ENCODE measurements at regions not wholly inside any gene's neighbourhood (a gene's known extent, or its start where the extent isn't known, plus 50 kb on each side); places are given as distances from the start of the nearest gene placed in this dataset.

GRCh38 chr16:87040169-87041117, 276.7 kb downstream of the C16orf95 start:
- no peak for DNase-seq
- ATAC-seq = no peak
- H3K36me3 ChIP-seq = no peaks in the 10 kb centered on the region
- no peaks in the 10 kb centered on the region for H3K9me3 ChIP-seq
- intact Hi-C loops (cut with DNase I) = no loop called here
- TF ChIP-seq, protein P1, sequence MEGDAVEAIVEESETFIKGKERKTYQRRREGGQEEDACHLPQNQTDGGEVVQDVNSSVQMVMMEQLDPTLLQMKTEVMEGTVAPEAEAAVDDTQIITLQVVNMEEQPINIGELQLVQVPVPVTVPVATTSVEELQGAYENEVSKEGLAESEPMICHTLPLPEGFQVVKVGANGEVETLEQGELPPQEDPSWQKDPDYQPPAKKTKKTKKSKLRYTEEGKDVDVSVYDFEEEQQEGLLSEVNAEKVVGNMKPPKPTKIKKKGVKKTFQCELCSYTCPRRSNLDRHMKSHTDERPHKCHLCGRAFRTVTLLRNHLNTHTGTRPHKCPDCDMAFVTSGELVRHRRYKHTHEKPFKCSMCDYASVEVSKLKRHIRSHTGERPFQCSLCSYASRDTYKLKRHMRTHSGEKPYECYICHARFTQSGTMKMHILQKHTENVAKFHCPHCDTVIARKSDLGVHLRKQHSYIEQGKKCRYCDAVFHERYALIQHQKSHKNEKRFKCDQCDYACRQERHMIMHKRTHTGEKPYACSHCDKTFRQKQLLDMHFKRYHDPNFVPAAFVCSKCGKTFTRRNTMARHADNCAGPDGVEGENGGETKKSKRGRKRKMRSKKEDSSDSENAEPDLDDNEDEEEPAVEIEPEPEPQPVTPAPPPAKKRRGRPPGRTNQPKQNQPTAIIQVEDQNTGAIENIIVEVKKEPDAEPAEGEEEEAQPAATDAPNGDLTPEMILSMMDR (IDR thresholded peaks at IDR 0.05) = no peak
- H3K27ac ChIP-seq = no peak overlapping the region
- H3K4me1 ChIP-seq = peaks cover 9% of the 10 kb centered on the region
- no peak overlapping the region for H3K4me3 ChIP-seq
- H3K27me3 ChIP-seq (ENCODE audit: low read depth) = peaks cover 23% of the 10 kb centered on the region

DNA sequence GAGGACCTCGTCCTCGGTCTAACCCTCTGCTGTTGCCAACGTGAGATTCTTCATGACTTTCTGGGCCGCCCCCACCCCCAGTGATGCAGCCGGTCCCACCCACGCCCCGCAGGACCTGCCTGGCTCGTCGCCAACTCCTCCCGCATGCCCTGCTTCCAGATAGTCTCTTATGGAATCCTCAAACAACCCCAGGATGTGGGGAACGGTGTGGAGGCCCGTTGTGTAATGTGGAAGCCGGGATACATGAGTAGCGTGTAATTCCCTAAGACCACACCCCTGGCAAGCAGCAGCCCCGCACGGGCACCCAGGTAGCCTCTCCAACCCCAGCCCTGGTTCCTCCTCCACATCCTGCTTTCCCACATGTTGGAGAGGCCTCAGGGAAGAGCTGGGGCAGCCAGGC, 275.9 kb downstream of the C16orf95 start:
- ATAC-seq = no peak
- peaks cover 9% of the 10 kb centered on the region for H3K4me1 ChIP-seq
- DNase-seq = no peak
- no peak overlapping the region for H3K4me3 ChIP-seq
- H3K36me3 ChIP-seq = no peaks in the 10 kb centered on the region
- TF ChIP-seq, protein P1 (IDR thresholded peaks at IDR 0.05) = no peak
- H3K9me3 ChIP-seq = no peaks in the 10 kb centered on the region
- intact Hi-C loops (cut with DNase I) = no loop called here
- H3K27me3 ChIP-seq (ENCODE audit: low read depth) = peaks cover 24% of the 10 kb centered on the region
- no peak overlapping the region for H3K27ac ChIP-seq

DNA sequence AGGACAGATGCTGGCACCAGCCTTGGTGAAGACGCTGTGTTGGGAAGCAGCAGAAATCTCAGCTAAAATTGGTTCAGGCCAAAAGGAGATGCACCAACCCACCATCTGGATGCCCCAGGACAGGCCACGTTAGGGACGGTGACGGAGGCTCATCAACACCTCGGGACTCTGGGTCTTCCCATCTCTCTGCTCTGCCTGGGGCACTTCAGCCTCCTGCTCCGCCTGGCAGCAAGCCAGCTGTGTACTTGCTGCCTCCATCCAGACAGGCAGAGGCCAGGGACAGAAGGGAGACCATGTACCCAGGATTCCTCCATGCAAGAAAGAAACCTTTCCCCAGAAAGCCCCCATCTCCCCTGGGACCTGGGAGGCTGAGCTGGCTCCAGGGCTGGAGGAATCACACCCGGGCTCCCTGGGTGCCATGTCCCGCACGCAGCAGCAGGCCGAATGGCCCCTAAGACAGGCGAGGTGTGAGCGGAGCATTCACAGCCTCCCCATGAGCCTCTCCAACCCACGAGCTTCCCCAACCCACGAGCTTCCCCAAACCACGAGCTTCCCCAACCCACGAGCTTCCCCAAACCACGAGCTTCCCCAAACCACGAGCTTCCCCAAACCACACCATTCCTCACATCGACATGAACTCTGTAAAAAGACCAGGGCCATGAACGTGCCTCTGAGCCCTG, 274.5 kb downstream of the C16orf95 start:
- DNase-seq (no peak), ATAC-seq (no peak)

GRCh38 chr16:87043231-87044031, 273.8 kb downstream of the C16orf95 start:
- Histone ChIP-seq H3K27ac (no peak overlapping the region), H3K9me3 (no peaks in the 10 kb centered on the region), H3K4me3 (no peak overlapping the region), H3K27me3 (ENCODE audit: low read depth) (peaks cover 32% of the 10 kb centered on the region), H3K36me3 (no peaks in the 10 kb centered on the region), H3K4me1 (peaks cover 9% of the 10 kb centered on the region)
- ATAC-seq (peak in 1 of 2 donors; percentile 11), DNase-seq (no peak)
- intact Hi-C loops (cut with DNase I) = no loop called here
- TF ChIP-seq, protein P1 (IDR thresholded peaks at IDR 0.05) = no peak

More for the DNA sequence above, 274.5 kb downstream of the C16orf95 start:
- no peak overlapping the region for H3K27ac ChIP-seq
- no peaks in the 10 kb centered on the region for H3K9me3 ChIP-seq
- H3K27me3 ChIP-seq (ENCODE audit: low read depth) = peaks cover 32% of the 10 kb centered on the region
- no peaks in the 10 kb centered on the region for H3K36me3 ChIP-seq
- peaks cover 9% of the 10 kb centered on the region for H3K4me1 ChIP-seq
- TF ChIP-seq, protein P1 (IDR thresholded peaks at IDR 0.05) = no peak
- intact Hi-C loops (cut with DNase I) = no loop called here
- no peak overlapping the region for H3K4me3 ChIP-seq

- TF ChIP-seq, protein P1 (IDR thresholded peaks at IDR 0.05) = no peak
- Histone ChIP-seq H3K9me3 (no peaks in the 10 kb centered on the region), H3K27me3 (ENCODE audit: low read depth) (peaks cover 32% of the 10 kb centered on the region), H3K4me1 (peaks cover 9% of the 10 kb centered on the region), H3K4me3 (no peak overlapping the region), H3K36me3 (no peaks in the 10 kb centered on the region), H3K27ac (no peak overlapping the region)
- ATAC-seq = no peak
- intact Hi-C loops (cut with DNase I) = no loop called here
- DNase-seq = no peak
These were observed 273.2 kb downstream of the C16orf95 start for GRCh38 chr16:87044032-87044382.
